Naive thymus-derived CD4-positive, alpha-beta T cell (primary cell): ENCODE measurements at regions not wholly inside any gene's neighbourhood (a gene's known extent, or its start where the extent isn't known, plus 50 kb on each side); places are given as distances from the start of the nearest gene placed in this dataset.

Experiments used
- ATAC-seq: fragments of 150-1000 bp; cut with Tn5 transposase; 2 replicates; pipeline ENCODE4 v1.10.0; 2021; ENCODE audit warnings: mild to moderate bottlenecking, moderate library complexity
- CTCF ChIA-PET: fragments of 350-600 bp; sonication (Branson Sonifier 250); formaldehyde crosslinking; loops from one replicate; lab custom pipeline; 2021; ENCODE audit warnings: antibody characterized with exemption; lab: Charles Lee
- POLR2A ChIA-PET: fragments of 350-600 bp; sonication (Branson Sonifier 250); formaldehyde crosslinking; loops from one replicate; lab custom pipeline; 2021; ENCODE audit warnings: antibody characterized with exemption, inconsistent platforms; lab: Charles Lee
- DNase-seq, 9 donors: peaks; one replicate each; pipeline versions ENCODE4 v3.0.0 to v3.0.0-alpha.2; 2020 to 2022; ENCODE audit warnings: mixed read lengths in 1 of 9
- H3K27ac ChIP-seq: one replicate; pipeline ENCODE4 v1.7.0; 2013; ENCODE audit warnings: mild to moderate bottlenecking, low read depth, low read length, moderate library complexity
- H3K27me3 ChIP-seq, 2 donors: one replicate each; pipeline ENCODE4 v1.7.0; 2013; ENCODE audit warnings: low read length in 2 of 2, mild to moderate bottlenecking in 2 of 2, moderate library complexity in 2 of 2; ENCODE audit not compliant: control insufficient read depth in 2 of 2, insufficient read depth in 2 of 2
- H3K36me3 ChIP-seq, 3 experiments: 1 replicate in 2 of 3; 2 replicates in 1 of 3; pipeline ENCODE4 v1.7.0; 2013; ENCODE audit warnings: low read length in 3 of 3, mild to moderate bottlenecking in 3 of 3, moderate library complexity in 1 of 3; ENCODE audit not compliant: insufficient read depth in 3 of 3, control insufficient read depth in 2 of 3
- H3K4me1 ChIP-seq, 2 donors: one replicate each; pipeline ENCODE4 v1.7.0; 2013; ENCODE audit warnings: low read length in 2 of 2, mild to moderate bottlenecking in 2 of 2, moderate library complexity in 1 of 2; ENCODE audit not compliant: control insufficient read depth in 2 of 2, insufficient read depth in 2 of 2
- H3K4me3 ChIP-seq: 2 replicates; pipeline ENCODE4 v1.7.0; 2013; ENCODE audit warnings: mild to moderate bottlenecking, low read length
- H3K9me3 ChIP-seq, 3 experiments: 1 replicate in 2 of 3; 2 replicates in 1 of 3; pipeline ENCODE4 v1.7.0; 2013; ENCODE audit warnings: low read length in 3 of 3; ENCODE audit not compliant: control insufficient read depth in 2 of 3
- H3K27ac Mint-ChIP-seq, 9 donors: one replicate each; pipeline ENCODE4 v1.8.0; 2020 to 2022; ENCODE audit warnings: mixed read lengths in 9 of 9, mild to moderate bottlenecking in 8 of 9, moderate library complexity in 5 of 9, inconsistent platforms in 2 of 9
- H3K27me3 Mint-ChIP-seq, 5 donors: one replicate each; pipeline ENCODE4 v1.8.0; 2021 to 2022; ENCODE audit warnings: mixed read lengths in 5 of 5, mild to moderate bottlenecking in 1 of 5
- H3K36me3 Mint-ChIP-seq, 5 donors: one replicate each; pipeline ENCODE4 v1.8.0; 2020 to 2022; ENCODE audit warnings: mixed read lengths in 5 of 5, mild to moderate bottlenecking in 3 of 5, inconsistent platforms in 1 of 5
- H3K4me1 Mint-ChIP-seq, 7 donors: one replicate each; pipeline ENCODE4 v1.8.0; 2020 to 2022; ENCODE audit warnings: mixed read lengths in 7 of 7, mild to moderate bottlenecking in 3 of 7, inconsistent platforms in 1 of 7
- H3K4me3 Mint-ChIP-seq, 10 donors: one replicate each; pipeline ENCODE4 v1.8.0; 2020 to 2022; ENCODE audit warnings: mild to moderate bottlenecking in 10 of 10, mixed read lengths in 10 of 10, moderate library complexity in 6 of 10, inconsistent platforms in 2 of 10
- H3K9me3 Mint-ChIP-seq, 11 donors: one replicate each; pipeline ENCODE4 v1.8.0; 2020 to 2022; ENCODE audit warnings: mixed read lengths in 11 of 11, mild to moderate bottlenecking in 4 of 11, inconsistent platforms in 1 of 11, moderate library complexity in 1 of 11
- intact Hi-C, 2 donors: fragments of 100-400 bp; cut with micrococcal nuclease; formaldehyde crosslinking; loops; one replicate each; pipeline ENCODE4 v1.15.1; 2023

DNA sequence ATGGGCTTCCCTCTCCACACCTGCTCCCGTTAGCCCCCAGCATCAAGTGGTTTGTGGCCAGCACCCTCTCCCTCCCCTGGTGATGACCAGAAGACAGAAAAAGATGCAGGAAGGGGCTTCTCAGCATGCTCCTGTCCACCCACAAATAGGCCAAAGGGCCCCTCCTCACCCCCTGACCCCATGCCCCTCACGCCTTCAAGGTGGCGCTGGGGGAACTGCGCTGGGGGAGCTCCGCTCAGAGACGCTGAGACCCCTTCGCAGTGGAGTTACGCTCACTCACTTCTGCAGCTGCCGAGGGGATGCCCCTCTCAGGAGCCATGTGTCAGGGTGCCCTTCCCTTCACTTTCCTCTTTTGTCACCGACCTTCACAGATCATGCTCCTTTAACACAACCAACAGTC is 92.0 kb downstream of the PSMB1 start:
- no peak overlapping the region for H3K27ac ChIP-seq
- H3K4me3 Mint-ChIP-seq, result no peak overlapping the region
- DNase-seq, result no peak
- H3K36me3 Mint-ChIP-seq, result peaks cover 0 to 2% (median 0%) of the 10 kb centered on the region in 5 donors
- H3K27me3 ChIP-seq, result no peaks in the 10 kb centered on the region
- H3K9me3 Mint-ChIP-seq, result peaks cover 0 to 4% (median 0%) of the 10 kb centered on the region in 11 donors
- intact Hi-C loops, result no loop called here
- no peak for ATAC-seq
- peaks cover 0 to 13% of the 10 kb centered on the region in 2 donors for H3K4me1 ChIP-seq
- H3K4me3 ChIP-seq, result no peak overlapping the region
- H3K4me1 Mint-ChIP-seq, result peaks cover 0 to 28% (median 8%) of the 10 kb centered on the region in 7 donors
- CTCF ChIA-PET, result no interaction called here
- H3K36me3 ChIP-seq, result no peaks in the 10 kb centered on the region
- POLR2A ChIA-PET, result no interaction called here
- peak overlapping the region in 1 of 9 donors; percentile 28 for H3K27ac Mint-ChIP-seq
- H3K9me3 ChIP-seq, result peaks cover 0 to 3% (median 0%) of the 10 kb centered on the region in 3 experiments
- peaks cover 0 to 17% (median 8%) of the 10 kb centered on the region in 5 donors for H3K27me3 Mint-ChIP-seq

DNA sequence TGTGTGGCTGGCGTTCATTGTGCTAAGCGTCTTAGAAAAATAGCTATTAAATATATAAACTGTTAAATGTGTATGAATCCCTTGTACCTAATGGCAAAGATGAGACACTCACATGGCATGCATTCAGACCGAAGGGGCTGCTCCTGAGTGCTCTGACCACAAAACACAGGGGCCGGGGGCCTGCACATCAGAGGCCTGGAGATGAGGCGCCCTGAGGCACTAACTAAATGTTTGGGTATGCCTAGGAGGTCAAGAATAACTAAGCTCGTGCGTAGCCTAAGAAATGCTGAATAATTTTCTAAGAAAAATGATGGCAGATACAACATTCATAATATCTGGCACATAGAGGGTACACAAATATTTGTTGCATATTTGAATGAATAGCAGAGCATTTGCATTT is 92.5 kb downstream of the PSMB1 start:
- Mint-ChIP-seq H3K9me3 (peaks cover 0 to under 1% (median 0%) of the 10 kb centered on the region in 11 donors), H3K4me3 (no peak overlapping the region), H3K27ac (no peak overlapping the region), H3K4me1 (peaks cover 0 to 28% (median 8%) of the 10 kb centered on the region in 7 donors), H3K36me3 (no peaks in the 10 kb centered on the region), H3K27me3 (peaks cover 0 to 17% (median 8%) of the 10 kb centered on the region in 5 donors)
- Histone ChIP-seq H3K27me3 (no peaks in the 10 kb centered on the region), H3K36me3 (no peaks in the 10 kb centered on the region), H3K27ac (no peak overlapping the region), H3K4me3 (no peak overlapping the region), H3K4me1 (peaks cover 0 to 13% of the 10 kb centered on the region in 2 donors), H3K9me3 (no peaks in the 10 kb centered on the region)
- intact Hi-C loops, result no loop called here
- CTCF ChIA-PET, result no interaction called here
- POLR2A ChIA-PET, result no interaction called here
- DNase-seq, result no peak
- ATAC-seq, result no peak

DNA sequence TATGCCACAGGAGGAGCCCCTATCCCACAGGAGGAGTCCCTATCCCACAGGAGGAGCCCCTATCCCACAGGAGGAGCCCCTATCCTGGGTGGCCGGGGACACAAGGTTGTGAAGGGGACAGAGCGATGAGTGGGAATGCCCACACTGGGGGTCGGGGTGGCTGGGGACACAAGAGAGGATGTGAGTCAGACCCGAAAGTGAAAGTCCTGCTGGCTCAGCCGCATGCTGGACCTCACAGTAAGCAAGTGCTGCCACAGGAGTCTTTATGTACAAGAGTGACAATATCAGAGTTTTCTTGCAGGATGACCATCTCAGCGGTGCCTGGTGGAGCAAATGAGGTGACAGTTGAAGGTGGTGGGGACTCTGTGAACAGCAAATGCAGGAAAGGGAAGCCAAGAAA is 93.7 kb downstream of the PSMB1 start:
- ChIA-PET POLR2A (no interaction called here), CTCF (no interaction called here)
- H3K4me1 ChIP-seq, result peaks cover 0 to 13% of the 10 kb centered on the region in 2 donors
- H3K9me3 ChIP-seq, result no peaks in the 10 kb centered on the region
- ATAC-seq (peak; percentile 47), DNase-seq (peak in 1 of 9 donors; percentile 3)
- no peak overlapping the region for H3K27ac ChIP-seq
- Mint-ChIP-seq H3K4me1 (peaks cover 4 to 33% (median 8%) of the 10 kb centered on the region in 7 donors), H3K27me3 (peaks cover 0 to 17% (median 8%) of the 10 kb centered on the region in 5 donors), H3K27ac (no peak overlapping the region), H3K9me3 (no peaks in the 10 kb centered on the region), H3K4me3 (peak overlapping the region; percentile 27 to 73 (median 61)), H3K36me3 (no peaks in the 10 kb centered on the region)
- H3K36me3 ChIP-seq, result no peaks in the 10 kb centered on the region
- intact Hi-C loops, result no loop called here
- H3K27me3 ChIP-seq, result no peaks in the 10 kb centered on the region
- H3K4me3 ChIP-seq, result no peak overlapping the region

DNA sequence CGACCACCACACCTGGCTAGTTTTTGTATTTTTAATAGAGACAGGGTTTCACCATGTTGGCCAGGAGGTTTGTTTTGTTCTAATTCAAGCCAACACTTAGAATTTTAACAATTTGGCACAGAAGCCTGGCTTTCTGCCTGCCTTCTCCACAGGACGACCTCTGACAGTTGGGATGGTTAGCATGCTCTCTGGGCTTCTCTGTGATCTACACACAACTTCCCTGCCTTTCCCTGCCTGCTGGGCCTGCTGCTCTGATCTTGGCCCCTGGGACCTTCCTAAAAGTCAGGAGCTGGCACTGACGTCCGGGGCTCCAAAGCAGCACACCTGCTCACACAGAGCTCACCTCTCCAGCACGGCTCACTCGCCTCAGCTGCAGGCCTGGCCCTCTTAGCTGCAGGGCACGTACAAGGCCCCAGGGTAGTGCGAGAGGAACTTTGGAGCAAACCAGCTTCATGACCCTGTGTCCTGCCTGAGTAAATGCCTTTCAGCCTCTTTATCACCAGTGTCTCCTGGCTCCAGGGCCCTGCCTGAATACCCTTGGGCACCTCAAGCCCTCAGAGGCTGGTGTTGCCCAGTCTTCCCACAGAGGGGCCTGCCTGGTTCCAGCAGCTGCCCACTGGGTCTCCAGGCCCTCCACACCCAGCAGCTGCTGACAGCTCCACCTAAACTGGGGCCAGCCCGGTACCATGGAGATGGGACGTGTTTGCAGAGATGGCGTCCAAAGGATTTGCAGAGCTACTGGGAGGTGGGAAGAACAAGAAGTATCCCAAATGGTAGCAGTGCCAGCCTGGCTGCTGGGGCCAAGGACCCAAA is 96.0 kb downstream of the PSMB1 start:
- DNase-seq (no peak), ATAC-seq (no peak)
- Histone ChIP-seq H3K4me3 (no peak overlapping the region), H3K27ac (no peak overlapping the region), H3K36me3 (no peaks in the 10 kb centered on the region), H3K4me1 (peaks cover 0 to 2% of the 10 kb centered on the region in 2 donors), H3K27me3 (no peaks in the 10 kb centered on the region), H3K9me3 (no peaks in the 10 kb centered on the region)
- Mint-ChIP-seq H3K9me3 (peaks cover 0 to 3% (median 0%) of the 10 kb centered on the region in 11 donors), H3K27me3 (peaks cover 0 to 17% (median 8%) of the 10 kb centered on the region in 5 donors), H3K4me3 (no peak overlapping the region), H3K4me1 (peaks cover 8 to 30% (median 9%) of the 10 kb centered on the region in 7 donors), H3K36me3 (no peaks in the 10 kb centered on the region), H3K27ac (no peak overlapping the region)
- intact Hi-C loops, result no loop called here
- ChIA-PET POLR2A (no interaction called here), CTCF (no interaction called here)
